KMS-11 (cell line): ENCODE measurements at regions not wholly inside any gene's neighbourhood (a gene's known extent, or its start where the extent isn't known, plus 50 kb on each side); places are given as distances from the start of the nearest gene placed in this dataset.

Source experiments
- H2AFZ ChIP-seq: fragments of 200-600 bp; sonication (generic); 2 replicates; pipeline ENCODE4 v1.6.1; 2016; ENCODE audit warnings: antibody characterized with exemption, mixed run types, low read depth
- H3K27ac ChIP-seq: fragments of 200-600 bp; sonication (generic); 2 replicates; pipeline ENCODE4 v1.6.1; 2016; ENCODE audit warnings: mild to moderate bottlenecking, mixed run types
- H3K27me3 ChIP-seq: fragments of 200-600 bp; sonication (generic); 2 replicates; pipeline ENCODE4 v1.6.1; 2017; ENCODE audit warnings: mild to moderate bottlenecking, low read depth, mixed run types, moderate library complexity; ENCODE audit not compliant: insufficient read depth
- H3K36me3 ChIP-seq: fragments of 200-600 bp; sonication (generic); 2 replicates; pipeline ENCODE4 v1.6.1; 2017; ENCODE audit warnings: mild to moderate bottlenecking, mixed run types; ENCODE audit not compliant: insufficient read depth
- H3K4me1 ChIP-seq: fragments of 200-600 bp; sonication (generic); 2 replicates; pipeline ENCODE4 v1.6.1; 2016; ENCODE audit warnings: mild to moderate bottlenecking, low read depth, mixed run types; ENCODE audit not compliant: poor library complexity, severe bottlenecking
- H3K4me2 ChIP-seq: fragments of 200-600 bp; sonication (generic); 2 replicates; pipeline ENCODE4 v1.7.0; 2016; ENCODE audit warnings: mild to moderate bottlenecking, mixed run types
- H3K4me3 ChIP-seq: fragments of 200-600 bp; sonication (generic); IDR thresholded peaks from 2 replicates; pipeline ENCODE4 v1.6.1; 2017; ENCODE audit warnings: low read depth, low read length, mixed read lengths; ENCODE audit not compliant: insufficient read depth
- H3K79me2 ChIP-seq: fragments of 200-600 bp; sonication (generic); 2 replicates; pipeline ENCODE4 v1.6.1; 2016; ENCODE audit warnings: low read depth, mixed run types; ENCODE audit not compliant: insufficient read depth
- H3K9ac ChIP-seq: fragments of 200-600 bp; sonication (generic); 2 replicates; pipeline ENCODE4 v1.6.1; 2016; ENCODE audit warnings: mild to moderate bottlenecking, mixed run types
- H4K20me1 ChIP-seq: fragments of 200-600 bp; sonication (generic); 2 replicates; pipeline ENCODE4 v1.6.1; 2016; ENCODE audit warnings: mild to moderate bottlenecking, mixed run types; ENCODE audit not compliant: insufficient read depth
- TF ChIP-seq, protein P1 (sequence below): fragments of 200-600 bp; sonication (generic); conservative IDR thresholded peaks from 2 replicates; pipeline ENCODE4 v1.6.1; 2017; ENCODE audit warnings: low read depth, mild to moderate bottlenecking, antibody characterized with exemption, low read length, moderate library complexity, mixed read lengths

DNA sequence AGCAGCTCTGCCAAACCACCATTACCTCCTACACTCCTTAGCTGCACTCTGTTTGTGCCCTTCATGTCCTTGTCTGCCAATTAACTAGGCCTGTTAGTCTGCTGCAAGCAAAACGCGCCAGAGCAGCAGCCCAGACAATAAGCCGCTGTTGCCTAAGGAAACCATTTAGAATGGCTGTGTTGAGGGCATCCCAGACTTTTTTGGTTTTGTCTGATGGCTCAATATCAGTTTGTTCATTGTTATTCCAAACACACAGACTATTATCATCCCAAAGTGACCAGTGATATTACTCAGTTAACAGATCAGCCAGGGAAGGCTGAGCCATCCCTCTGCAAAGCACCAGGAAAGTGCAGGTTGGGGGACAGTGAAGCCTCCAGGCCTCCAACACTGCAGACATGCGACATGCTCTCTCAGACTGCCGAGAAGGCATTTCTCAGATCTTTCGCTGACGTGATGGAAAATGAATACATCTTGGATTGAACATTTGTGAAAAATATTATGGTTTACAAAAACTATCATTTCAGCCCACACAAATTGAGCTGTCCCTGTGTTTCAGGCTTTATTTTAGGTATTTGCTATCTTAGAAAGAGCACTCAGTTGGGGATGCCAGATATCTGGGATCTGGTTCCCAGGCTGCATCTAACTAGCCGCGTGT, 182.0 kb upstream of the HNRNPA3 start:
- no peaks in the 10 kb centered on the region for H3K79me2 ChIP-seq
- no peak overlapping the region for H3K27ac ChIP-seq
- H4K20me1 ChIP-seq, result no peaks in the 10 kb centered on the region
- H2AFZ ChIP-seq, result no peak overlapping the region
- no peaks in the 10 kb centered on the region for H3K4me1 ChIP-seq
- H3K9ac ChIP-seq, result no peak overlapping the region
- TF ChIP-seq, protein P1, sequence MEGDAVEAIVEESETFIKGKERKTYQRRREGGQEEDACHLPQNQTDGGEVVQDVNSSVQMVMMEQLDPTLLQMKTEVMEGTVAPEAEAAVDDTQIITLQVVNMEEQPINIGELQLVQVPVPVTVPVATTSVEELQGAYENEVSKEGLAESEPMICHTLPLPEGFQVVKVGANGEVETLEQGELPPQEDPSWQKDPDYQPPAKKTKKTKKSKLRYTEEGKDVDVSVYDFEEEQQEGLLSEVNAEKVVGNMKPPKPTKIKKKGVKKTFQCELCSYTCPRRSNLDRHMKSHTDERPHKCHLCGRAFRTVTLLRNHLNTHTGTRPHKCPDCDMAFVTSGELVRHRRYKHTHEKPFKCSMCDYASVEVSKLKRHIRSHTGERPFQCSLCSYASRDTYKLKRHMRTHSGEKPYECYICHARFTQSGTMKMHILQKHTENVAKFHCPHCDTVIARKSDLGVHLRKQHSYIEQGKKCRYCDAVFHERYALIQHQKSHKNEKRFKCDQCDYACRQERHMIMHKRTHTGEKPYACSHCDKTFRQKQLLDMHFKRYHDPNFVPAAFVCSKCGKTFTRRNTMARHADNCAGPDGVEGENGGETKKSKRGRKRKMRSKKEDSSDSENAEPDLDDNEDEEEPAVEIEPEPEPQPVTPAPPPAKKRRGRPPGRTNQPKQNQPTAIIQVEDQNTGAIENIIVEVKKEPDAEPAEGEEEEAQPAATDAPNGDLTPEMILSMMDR, result no peak
- H3K4me2 ChIP-seq, result no peak overlapping the region
- no peak overlapping the region for H3K4me3 ChIP-seq
- no peaks in the 10 kb centered on the region for H3K36me3 ChIP-seq
- H3K27me3 ChIP-seq, result no peaks in the 10 kb centered on the region

DNA sequence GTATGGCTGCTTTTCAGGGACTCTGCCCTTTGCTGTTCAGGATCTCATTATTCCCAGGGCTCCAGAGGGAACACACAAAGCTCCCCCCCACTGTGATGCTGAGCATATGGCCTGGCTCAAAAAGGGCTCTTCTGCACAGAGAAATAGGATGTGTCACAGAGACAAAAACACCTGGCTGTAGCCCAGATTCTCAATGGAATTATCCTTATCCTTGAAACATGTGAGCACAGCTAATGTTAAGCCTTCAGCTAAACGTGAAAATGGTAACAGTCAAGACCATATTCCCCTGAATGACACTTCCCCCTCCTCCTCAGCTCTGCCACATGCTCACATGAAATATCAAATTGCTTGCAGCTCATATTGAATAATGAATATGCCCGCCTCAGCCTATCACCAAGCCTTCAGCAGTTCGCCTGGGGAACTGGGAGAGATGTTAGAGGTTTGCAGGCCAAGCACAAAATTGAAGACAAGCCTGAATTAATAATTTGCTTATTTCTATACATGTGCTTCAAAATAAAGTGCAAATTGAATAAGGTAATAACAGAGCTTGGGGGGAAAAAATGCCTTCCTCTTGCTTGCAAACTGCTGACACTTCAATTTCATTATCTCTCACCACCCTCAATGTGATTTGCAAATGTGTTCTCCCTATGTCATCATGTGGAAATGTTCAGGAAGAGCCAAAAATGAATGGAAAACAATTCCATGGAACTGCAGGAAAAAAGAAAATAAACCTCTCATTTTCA, 181.0 kb upstream of the HNRNPA3 start:
- H3K79me2 ChIP-seq, result no peaks in the 10 kb centered on the region
- no peak overlapping the region for H2AFZ ChIP-seq
- H3K27ac ChIP-seq, result no peak overlapping the region
- no peaks in the 10 kb centered on the region for H4K20me1 ChIP-seq
- no peaks in the 10 kb centered on the region for H3K4me1 ChIP-seq
- no peak overlapping the region for H3K4me3 ChIP-seq
- no peak overlapping the region for H3K9ac ChIP-seq
- TF ChIP-seq, protein P1, result no peak
- no peak overlapping the region for H3K4me2 ChIP-seq
- no peaks in the 10 kb centered on the region for H3K36me3 ChIP-seq
- no peaks in the 10 kb centered on the region for H3K27me3 ChIP-seq

DNA sequence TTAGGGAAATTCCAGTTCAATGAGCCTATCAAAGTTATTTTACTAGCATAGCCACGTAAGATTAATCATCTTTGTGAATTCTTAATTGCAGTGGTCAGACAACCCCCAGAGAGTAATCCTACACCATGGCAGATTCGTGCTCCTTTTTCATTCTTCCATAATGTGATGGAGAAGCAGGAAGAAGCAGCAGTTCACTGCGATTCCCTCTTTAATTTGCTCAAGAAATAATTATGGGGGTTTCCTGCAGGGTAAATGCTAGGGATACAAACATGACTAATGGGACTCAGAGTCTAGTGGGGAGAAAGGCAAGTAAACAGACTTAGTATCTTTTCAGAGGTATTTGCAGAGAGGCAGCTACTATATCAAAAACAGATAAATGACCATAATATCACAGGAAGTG, 175.8 kb upstream of the HNRNPA3 start:
- TF ChIP-seq, protein P1, result no peak
- no peak overlapping the region for H3K27ac ChIP-seq
- H3K79me2 ChIP-seq, result no peaks in the 10 kb centered on the region
- H3K4me2 ChIP-seq, result no peak overlapping the region
- no peak overlapping the region for H3K4me3 ChIP-seq
- H2AFZ ChIP-seq, result no peak overlapping the region
- H3K36me3 ChIP-seq, result no peaks in the 10 kb centered on the region
- no peaks in the 10 kb centered on the region for H3K27me3 ChIP-seq
- no peaks in the 10 kb centered on the region for H3K4me1 ChIP-seq
- H4K20me1 ChIP-seq, result no peaks in the 10 kb centered on the region
- H3K9ac ChIP-seq, result no peak overlapping the region

DNA sequence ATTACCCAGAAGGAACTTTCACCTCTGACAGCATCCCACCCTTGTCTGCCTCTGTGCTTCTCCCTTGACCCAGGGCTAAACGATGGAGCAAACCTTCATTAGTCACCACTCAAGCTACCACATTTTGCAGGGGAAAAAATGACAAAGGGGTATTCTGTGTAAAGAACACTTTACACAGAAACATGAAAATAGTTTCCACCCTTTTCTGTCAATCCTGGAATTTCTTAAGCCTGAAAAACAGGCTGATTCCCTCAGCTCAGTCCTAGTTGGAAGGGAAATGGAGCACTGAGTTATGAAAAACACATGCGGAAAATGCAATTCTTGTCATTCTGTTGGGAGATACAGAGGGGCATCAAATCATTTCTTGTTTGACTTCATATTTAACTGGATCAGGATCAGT, 175.0 kb upstream of the HNRNPA3 start:
- H3K9ac ChIP-seq, result no peak overlapping the region
- no peak overlapping the region for H3K4me2 ChIP-seq
- H3K27ac ChIP-seq, result no peak overlapping the region
- no peak overlapping the region for H3K4me3 ChIP-seq
- no peaks in the 10 kb centered on the region for H3K79me2 ChIP-seq
- TF ChIP-seq, protein P1, result no peak
- no peak overlapping the region for H2AFZ ChIP-seq
- no peaks in the 10 kb centered on the region for H3K4me1 ChIP-seq
- H3K36me3 ChIP-seq, result no peaks in the 10 kb centered on the region
- H4K20me1 ChIP-seq, result no peaks in the 10 kb centered on the region
- H3K27me3 ChIP-seq, result no peaks in the 10 kb centered on the region
